Muscle layer of colon (tissue), 2 donors: ENCODE measurements at regions not wholly inside any gene's neighbourhood (a gene's known extent, or its start where the extent isn't known, plus 50 kb on each side); places are given as distances from the start of the nearest gene placed in this dataset.

Experiments used
- H3K27ac ChIP-seq: one replicate; pipeline ENCODE4 v1.7.0; 2013; ENCODE audit warnings: low read depth, mild to moderate bottlenecking, low read length, moderate library complexity
- H3K27me3 ChIP-seq, 2 donors: one replicate each; pipeline ENCODE4 v1.7.0; 2013; ENCODE audit warnings: low read length in 2 of 2, mild to moderate bottlenecking in 2 of 2; ENCODE audit not compliant: insufficient read depth in 2 of 2, control insufficient read depth in 1 of 2
- H3K36me3 ChIP-seq: one replicate; pipeline ENCODE4 v1.7.0; 2013; ENCODE audit warnings: mild to moderate bottlenecking, low read length; ENCODE audit not compliant: insufficient read depth
- H3K4me1 ChIP-seq: one replicate; pipeline ENCODE4 v1.7.0; 2013; ENCODE audit warnings: mild to moderate bottlenecking, low read length; ENCODE audit not compliant: insufficient read depth
- H3K4me3 ChIP-seq, 2 donors: one replicate each; pipeline ENCODE4 v1.7.0; 2013; ENCODE audit warnings: low read length in 2 of 2, low read depth in 1 of 2, mild to moderate bottlenecking in 1 of 2, moderate library complexity in 1 of 2
- H3K9ac ChIP-seq: one replicate; pipeline ENCODE4 v1.7.0; 2013; ENCODE audit warnings: low read length
- H3K9me3 ChIP-seq: one replicate; pipeline ENCODE4 v1.7.0; 2013; ENCODE audit warnings: mild to moderate bottlenecking, low read length
- donor health status: abdominal sarcoma.
- donor health status: Adenocarcinoma of cecum.

DNA sequence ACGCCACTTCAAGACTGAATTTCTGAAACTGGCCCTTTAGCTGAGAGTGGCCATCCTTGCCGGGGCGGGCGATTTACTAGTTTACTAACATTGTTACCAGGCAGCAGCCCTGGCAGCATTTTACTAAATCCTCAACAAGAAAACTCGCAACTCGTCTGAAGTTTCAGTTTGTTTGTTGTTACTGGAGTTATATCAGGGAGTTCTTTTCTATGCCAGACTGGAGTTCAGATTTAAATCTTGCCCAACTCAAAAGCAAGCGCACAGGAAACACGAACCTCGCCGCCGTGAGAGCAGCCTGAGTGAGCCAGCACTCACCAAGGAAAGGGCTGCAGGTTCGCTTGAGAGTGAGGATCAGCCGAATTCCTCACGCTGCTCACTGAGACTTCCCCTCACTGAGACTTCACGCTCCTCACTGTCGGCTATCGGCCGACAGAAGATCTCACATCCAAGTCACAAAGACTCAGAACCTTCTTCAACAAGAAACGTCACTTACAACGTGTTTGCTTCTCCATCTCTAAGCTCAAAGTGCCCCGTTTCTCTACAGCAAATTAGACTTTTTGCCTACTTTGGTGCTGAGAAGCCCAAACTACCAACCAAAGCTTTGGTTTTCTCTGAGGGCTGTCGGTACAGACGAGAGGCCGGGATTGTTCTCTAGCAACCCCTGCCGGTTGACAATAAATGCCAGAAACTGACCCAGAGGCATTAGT, 78.9 kb downstream of the OLIG3 start:
- Histone ChIP-seq H3K4me1 (peaks cover 6% of the 10 kb centered on the region), H3K9me3 (no peaks in the 10 kb centered on the region), H3K4me3 (peak overlapping the region; percentile 41 to 60), H3K9ac (no peak overlapping the region), H3K27ac (no peak overlapping the region), H3K36me3 (no peaks in the 10 kb centered on the region), H3K27me3 (no peaks in the 10 kb centered on the region)

DNA sequence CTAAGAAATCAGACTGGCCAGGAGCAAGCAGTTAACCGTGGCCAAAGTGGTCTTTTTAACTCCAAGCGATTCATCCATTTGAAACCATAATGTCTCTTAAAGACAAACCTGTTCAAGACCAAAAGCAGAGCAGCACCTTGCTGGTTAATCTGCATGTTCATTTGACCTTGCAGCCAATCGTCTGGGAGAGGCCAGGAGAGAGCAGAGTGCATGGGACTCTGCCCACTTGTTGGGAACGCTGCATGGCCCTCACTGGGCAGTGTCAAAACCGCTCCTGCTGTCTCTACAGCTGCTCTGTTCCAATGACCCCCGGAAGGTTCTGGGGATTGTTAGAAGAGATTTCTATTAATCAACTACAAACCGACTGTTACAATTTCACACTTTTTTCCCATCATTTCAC, 79.6 kb downstream of the OLIG3 start:
- Histone ChIP-seq H3K4me3 (peak overlapping the region; percentile 41 to 60), H3K4me1 (peaks cover 6% of the 10 kb centered on the region), H3K36me3 (no peaks in the 10 kb centered on the region), H3K27ac (no peak overlapping the region), H3K9me3 (no peaks in the 10 kb centered on the region), H3K27me3 (no peaks in the 10 kb centered on the region), H3K9ac (no peak overlapping the region)

DNA sequence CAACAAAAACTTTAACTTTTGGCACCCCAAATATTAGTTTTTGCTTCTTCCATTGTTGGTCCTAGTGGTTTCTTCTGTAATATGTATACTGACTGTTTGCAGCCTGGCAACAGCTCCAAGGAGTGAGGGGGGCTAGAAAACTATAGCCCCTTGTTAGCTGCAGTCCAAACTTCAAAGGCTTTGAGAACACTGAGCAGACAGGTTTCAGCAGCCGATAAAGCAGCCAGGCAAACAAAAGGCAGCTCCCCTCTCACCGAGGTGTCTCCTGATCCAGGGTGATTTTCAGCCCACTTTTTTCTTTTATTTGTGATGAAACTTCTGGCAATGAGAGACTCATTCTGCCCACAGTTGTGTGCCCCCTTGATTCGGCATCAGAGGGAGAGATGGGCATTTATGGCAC, 80.7 kb downstream of the OLIG3 start:
- Histone ChIP-seq H3K27ac (no peak overlapping the region), H3K27me3 (no peaks in the 10 kb centered on the region), H3K36me3 (no peaks in the 10 kb centered on the region), H3K4me3 (no peak overlapping the region), H3K4me1 (peaks cover 6% of the 10 kb centered on the region), H3K9ac (no peak overlapping the region), H3K9me3 (no peaks in the 10 kb centered on the region)

DNA sequence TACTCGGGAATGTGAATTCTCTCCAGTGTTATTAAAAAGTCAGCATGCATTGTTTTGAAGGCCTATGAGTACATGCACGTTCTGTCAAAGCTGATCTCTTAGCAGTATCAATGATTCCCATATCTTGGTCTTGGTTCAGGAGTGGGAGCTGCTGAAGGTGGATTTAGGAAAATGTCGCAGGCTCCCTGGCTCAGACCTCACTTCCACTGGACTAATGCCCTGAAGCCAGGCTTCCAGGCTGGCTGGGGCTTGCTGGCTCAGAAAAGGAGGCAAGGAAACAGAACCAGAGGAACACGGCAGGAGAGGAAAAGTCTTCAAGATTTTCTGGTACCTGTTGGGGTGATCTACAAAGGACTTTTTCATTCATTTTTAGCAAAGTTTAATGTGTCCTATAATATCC, 81.6 kb downstream of the OLIG3 start:
- H3K27me3 ChIP-seq, result no peaks in the 10 kb centered on the region
- no peaks in the 10 kb centered on the region for H3K9me3 ChIP-seq
- H3K9ac ChIP-seq, result no peak overlapping the region
- H3K27ac ChIP-seq, result no peak overlapping the region
- peaks cover 6% of the 10 kb centered on the region for H3K4me1 ChIP-seq
- no peak overlapping the region for H3K4me3 ChIP-seq
- H3K36me3 ChIP-seq, result no peaks in the 10 kb centered on the region

DNA sequence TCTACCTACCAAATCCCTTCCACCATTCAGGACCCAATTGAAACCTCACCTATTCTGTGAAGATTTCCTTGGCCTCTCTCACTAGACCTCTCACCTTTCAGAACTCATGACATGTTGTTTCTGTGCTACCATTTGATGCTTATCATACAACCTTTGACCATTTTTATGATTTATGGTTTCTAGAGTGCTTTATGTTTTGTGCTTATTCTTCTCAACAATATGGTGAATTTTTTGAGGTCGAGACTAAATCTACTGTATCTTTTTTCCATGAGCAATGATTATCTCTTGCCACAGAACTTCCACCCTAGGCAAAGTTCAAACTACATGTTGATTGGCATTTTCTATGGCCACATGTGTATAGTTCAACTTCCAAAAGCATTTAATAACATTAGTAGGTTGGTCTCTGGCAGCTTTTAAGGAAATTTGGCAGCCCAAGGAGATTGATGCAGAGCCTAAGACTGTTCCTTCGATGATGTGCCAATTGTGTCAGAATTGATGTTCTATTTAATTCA, 84.9 kb downstream of the OLIG3 start:
- no peak overlapping the region for H3K9ac ChIP-seq
- H3K36me3 ChIP-seq, result no peaks in the 10 kb centered on the region
- H3K4me3 ChIP-seq, result no peak overlapping the region
- no peak overlapping the region for H3K27ac ChIP-seq
- H3K4me1 ChIP-seq, result peaks cover under 1% of the 10 kb centered on the region
- no peaks in the 10 kb centered on the region for H3K9me3 ChIP-seq
- no peaks in the 10 kb centered on the region for H3K27me3 ChIP-seq

DNA sequence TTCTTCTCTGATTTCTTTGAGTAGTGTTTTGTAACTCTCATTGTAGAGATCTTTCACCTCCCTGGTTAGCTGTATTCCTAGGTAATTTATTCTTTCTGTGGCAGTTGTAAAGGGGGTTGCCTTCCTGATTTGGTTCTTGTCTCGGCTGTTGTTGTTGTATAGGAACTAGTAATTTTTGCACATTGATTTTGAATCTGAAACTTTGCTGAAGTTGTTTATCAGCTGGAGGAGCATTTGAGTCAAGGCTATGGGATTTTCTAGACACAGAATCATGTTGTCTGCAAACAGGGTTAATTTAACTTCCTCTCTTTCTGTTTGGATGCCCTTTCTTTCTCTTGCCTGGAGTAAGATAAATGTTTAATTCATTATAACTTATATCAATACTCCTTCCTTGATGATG, 86.4 kb downstream of the OLIG3 start:
- Histone ChIP-seq H3K4me3 (no peak overlapping the region), H3K27me3 (no peaks in the 10 kb centered on the region), H3K9me3 (no peaks in the 10 kb centered on the region), H3K36me3 (no peaks in the 10 kb centered on the region), H3K27ac (no peak overlapping the region), H3K4me1 (no peaks in the 10 kb centered on the region), H3K9ac (no peak overlapping the region)

DNA sequence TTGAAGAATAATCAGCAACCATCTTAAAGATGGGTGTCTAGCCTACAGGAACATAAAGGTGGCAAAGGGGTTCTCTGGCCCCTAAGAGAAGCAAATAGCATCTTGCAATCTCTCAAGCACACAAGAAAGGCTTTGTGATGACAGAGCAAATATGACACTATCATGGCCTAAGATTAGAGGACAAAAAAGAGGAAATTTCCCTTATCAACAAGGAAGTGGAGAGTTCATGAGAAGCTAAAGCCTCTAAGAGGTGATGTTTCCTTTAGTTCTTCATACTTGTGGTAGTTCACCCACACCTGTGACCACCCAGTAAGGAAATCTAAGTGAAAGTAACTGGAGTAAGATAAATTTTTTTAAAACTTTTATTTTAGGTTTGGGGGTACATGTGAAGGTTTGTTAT, 88.4 kb downstream of the OLIG3 start:
- no peaks in the 10 kb centered on the region for H3K9me3 ChIP-seq
- H3K9ac ChIP-seq, result no peak overlapping the region
- no peak overlapping the region for H3K4me3 ChIP-seq
- no peaks in the 10 kb centered on the region for H3K4me1 ChIP-seq
- no peak overlapping the region for H3K27ac ChIP-seq
- H3K36me3 ChIP-seq, result no peaks in the 10 kb centered on the region
- no peaks in the 10 kb centered on the region for H3K27me3 ChIP-seq

DNA sequence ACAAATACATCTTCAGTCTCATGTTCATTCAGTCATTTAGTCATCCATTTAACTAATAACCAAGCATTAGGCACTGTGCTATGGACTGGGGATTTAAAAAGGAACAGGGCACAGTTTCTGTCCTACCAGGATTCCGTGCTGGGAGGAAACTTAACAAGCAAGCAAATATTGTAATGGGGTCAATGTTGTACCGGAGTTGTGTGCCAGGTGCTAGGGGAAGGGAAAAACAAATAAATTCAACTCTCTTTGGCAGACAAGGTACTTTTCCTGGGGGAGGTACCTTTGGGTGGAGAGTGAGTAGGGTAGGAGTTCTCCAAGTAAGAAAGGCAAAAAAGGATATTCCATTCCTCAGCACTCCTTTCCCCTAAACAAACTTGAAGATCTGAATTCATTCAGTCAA, 90.3 kb downstream of the OLIG3 start:
- H3K9ac ChIP-seq, result no peak overlapping the region
- no peak overlapping the region for H3K27ac ChIP-seq
- H3K36me3 ChIP-seq, result no peaks in the 10 kb centered on the region
- H3K27me3 ChIP-seq, result no peaks in the 10 kb centered on the region
- no peaks in the 10 kb centered on the region for H3K9me3 ChIP-seq
- H3K4me1 ChIP-seq, result no peaks in the 10 kb centered on the region
- H3K4me3 ChIP-seq, result no peak overlapping the region

DNA sequence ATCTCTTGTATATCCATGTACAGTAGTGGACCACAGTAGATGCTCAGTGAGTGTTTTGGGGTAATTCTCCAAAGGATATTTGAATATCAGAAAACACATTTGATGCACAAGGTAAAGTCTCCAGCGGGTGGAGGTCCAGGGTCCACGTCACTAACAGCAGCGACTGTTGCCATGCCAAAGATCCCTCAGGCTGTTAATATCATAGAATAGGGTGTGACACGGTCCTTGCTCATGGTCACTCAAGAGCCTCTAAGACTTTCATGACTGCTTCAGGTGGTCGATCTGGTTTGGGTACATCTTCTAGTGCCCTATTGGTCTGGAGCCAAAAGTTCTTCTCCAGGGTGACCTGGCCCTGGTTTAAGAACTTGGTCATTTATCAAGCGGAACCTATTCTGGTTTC, 90.8 kb downstream of the OLIG3 start:
- Histone ChIP-seq H3K27me3 (no peaks in the 10 kb centered on the region), H3K27ac (no peak overlapping the region)

DNA sequence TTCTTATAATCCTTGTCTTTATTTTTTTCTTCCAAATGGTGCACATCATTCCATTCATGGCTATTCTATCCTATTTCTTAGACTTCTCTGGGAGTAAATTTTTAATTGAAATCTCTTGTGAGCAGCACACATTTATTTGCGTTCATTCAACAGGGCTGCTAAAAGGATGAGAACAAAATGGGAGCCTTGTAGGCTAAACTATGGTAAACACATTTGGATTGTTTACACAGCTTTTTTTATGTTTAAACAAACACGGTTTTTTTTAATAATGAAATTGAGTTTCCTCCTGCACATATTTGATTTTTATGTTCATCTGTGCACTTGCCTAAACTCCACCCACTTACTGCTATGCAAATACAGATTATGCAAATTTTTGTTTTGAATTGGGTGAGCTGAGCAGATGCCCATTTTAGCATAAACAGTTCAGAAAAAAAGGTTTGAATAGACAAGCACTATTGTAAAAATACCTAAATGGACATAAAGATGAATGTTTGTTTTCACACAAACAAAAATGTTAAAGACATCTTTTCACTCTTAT, 92.0 kb downstream of the OLIG3 start:
- Histone ChIP-seq H3K4me3 (no peak overlapping the region), H3K4me1 (no peaks in the 10 kb centered on the region), H3K9me3 (no peaks in the 10 kb centered on the region), H3K27ac (no peak overlapping the region), H3K9ac (no peak overlapping the region), H3K36me3 (no peaks in the 10 kb centered on the region), H3K27me3 (no peaks in the 10 kb centered on the region)

More for the DNA sequence above, 90.8 kb downstream of the OLIG3 start:
- Histone ChIP-seq H3K4me1 (no peaks in the 10 kb centered on the region), H3K9me3 (no peaks in the 10 kb centered on the region), H3K36me3 (no peaks in the 10 kb centered on the region), H3K4me3 (no peak overlapping the region), H3K9ac (no peak overlapping the region)

DNA sequence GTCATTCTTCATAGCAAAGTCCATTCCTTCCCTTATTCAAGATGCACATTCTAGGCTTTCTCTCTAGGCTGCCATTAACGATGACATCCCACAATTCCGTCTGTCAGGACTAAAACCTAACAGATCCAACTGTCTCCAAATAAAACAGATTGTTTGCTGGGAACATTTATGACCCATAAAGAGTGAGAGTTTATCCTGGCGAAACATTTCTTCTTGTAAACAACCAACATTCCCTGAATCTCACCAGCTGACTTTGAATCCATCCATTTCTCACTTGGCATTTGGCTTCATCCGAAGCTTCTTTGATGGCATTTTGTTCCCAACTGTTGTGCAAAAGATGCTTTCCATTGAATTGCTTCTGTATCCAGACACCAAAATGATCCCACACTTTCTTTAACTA, 93.1 kb downstream of the OLIG3 start:
- H3K9me3 ChIP-seq, result no peaks in the 10 kb centered on the region
- H3K27ac ChIP-seq, result no peak overlapping the region
- H3K36me3 ChIP-seq, result no peaks in the 10 kb centered on the region
- no peak overlapping the region for H3K4me3 ChIP-seq
- no peaks in the 10 kb centered on the region for H3K27me3 ChIP-seq
- no peak overlapping the region for H3K9ac ChIP-seq
- H3K4me1 ChIP-seq, result no peaks in the 10 kb centered on the region

DNA sequence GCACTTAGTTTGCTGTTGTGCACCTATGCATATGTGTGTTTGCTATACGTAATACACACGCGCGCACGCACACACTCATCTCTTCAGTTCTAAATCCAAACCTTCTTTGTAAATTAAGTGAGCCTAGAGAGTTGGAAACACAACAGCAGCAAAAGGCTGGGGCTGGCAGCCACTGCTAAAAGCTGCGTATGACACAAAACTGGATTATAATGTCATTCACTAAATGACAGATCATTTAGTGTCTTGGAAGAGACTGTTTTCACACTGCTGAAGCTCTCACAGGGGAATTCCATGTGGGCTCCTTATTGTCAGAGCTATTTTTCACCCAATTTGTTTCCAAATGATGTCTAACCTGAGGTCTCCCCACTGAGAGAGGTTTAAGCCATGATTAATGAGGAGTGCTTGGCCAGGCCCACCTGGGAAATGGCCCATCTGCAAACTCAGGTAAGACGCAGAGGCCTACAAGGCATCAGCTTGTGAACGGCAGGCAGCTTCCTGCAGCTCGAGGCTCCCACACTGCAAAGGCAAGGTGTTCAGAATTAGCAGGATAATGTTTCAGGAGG, 94.2 kb downstream of the OLIG3 start:
- Histone ChIP-seq H3K27me3 (no peaks in the 10 kb centered on the region), H3K9ac (no peak overlapping the region), H3K27ac (no peak overlapping the region), H3K9me3 (no peaks in the 10 kb centered on the region), H3K4me1 (no peaks in the 10 kb centered on the region), H3K36me3 (no peaks in the 10 kb centered on the region), H3K4me3 (no peak overlapping the region)
